HCT116 (cell line): ENCODE measurements at regions not wholly inside any gene's neighbourhood (a gene's known extent, or its start where the extent isn't known, plus 50 kb on each side); places are given as distances from the start of the nearest gene placed in this dataset.

Experiments
- EZH2 ChIP-seq: fragments of 200-600 bp; sonication (generic); IDR thresholded peaks from 2 replicates; pipeline ENCODE4 v1.6.1; 2017; ENCODE audit warnings: antibody characterized with exemption, mixed run types
- POLR2A ChIP-seq: IDR thresholded peaks from 2 replicates; pipeline ENCODE4 v1.7.0; 2011; ENCODE audit warnings: borderline replicate concordance; ENCODE audit not compliant: insufficient read depth, insufficient read length; ENCODE audit errors: extremely low read depth
- POLR2AphosphoS5 ChIP-seq: IDR thresholded peaks from 2 replicates; pipeline ENCODE4 v1.6.1; 2011; ENCODE audit warnings: mild to moderate bottlenecking, low read depth, low read length, moderate library complexity
- RAD21 ChIP-seq: IDR thresholded peaks from 2 replicates; pipeline ENCODE4 v1.6.1; 2012; ENCODE audit warnings: low read depth, mild to moderate bottlenecking
- REST ChIP-seq: IDR thresholded peaks from 2 replicates; pipeline ENCODE4 v1.6.1; 2012; ENCODE audit warnings: low read depth
- SIN3A ChIP-seq: IDR thresholded peaks from 2 replicates; pipeline ENCODE4 v1.6.1; 2012; ENCODE audit warnings: low read depth
- YY1 ChIP-seq: IDR thresholded peaks from 2 replicates; pipeline ENCODE4 v1.6.1; 2011; ENCODE audit warnings: low read length, low read depth, moderate library complexity, mild to moderate bottlenecking; ENCODE audit not compliant: insufficient replicate concordance; ENCODE audit errors: extremely low read depth
- ZNF274 ChIP-seq: fragments of 200-500 bp; sonication (Bioruptor generic); IDR thresholded peaks from 2 replicates; pipeline ENCODE4 v1.6.1; 2014; ENCODE audit warnings: mild to moderate bottlenecking, low read depth, low read length, inconsistent platforms
- TF ChIP-seq, protein P1 (sequence below), 3 experiments: fragments of 200-600 bp in 1 of 3; sonication (generic) in 1 of 3; IDR thresholded peaks in 2 of 3; conservative IDR thresholded peaks in 1 of 3; 2 replicates each; pipeline ENCODE4 v1.5.1; 2012 to 2017; ENCODE audit warnings: low read depth in 2 of 3, low read length in 2 of 3, antibody characterized with exemption in 1 of 3, borderline replicate concordance in 1 of 3, control low read depth in 1 of 3, mild to moderate bottlenecking in 1 of 3, mixed read lengths in 1 of 3, mixed run types in 1 of 3, moderate library complexity in 1 of 3; ENCODE audit not compliant: insufficient read depth in 1 of 3
- TF ChIP-seq, protein P2 (sequence below): IDR thresholded peaks from 2 replicates; pipeline ENCODE4 v1.6.1; 2012

- TF ChIP-seq, protein P1, sequence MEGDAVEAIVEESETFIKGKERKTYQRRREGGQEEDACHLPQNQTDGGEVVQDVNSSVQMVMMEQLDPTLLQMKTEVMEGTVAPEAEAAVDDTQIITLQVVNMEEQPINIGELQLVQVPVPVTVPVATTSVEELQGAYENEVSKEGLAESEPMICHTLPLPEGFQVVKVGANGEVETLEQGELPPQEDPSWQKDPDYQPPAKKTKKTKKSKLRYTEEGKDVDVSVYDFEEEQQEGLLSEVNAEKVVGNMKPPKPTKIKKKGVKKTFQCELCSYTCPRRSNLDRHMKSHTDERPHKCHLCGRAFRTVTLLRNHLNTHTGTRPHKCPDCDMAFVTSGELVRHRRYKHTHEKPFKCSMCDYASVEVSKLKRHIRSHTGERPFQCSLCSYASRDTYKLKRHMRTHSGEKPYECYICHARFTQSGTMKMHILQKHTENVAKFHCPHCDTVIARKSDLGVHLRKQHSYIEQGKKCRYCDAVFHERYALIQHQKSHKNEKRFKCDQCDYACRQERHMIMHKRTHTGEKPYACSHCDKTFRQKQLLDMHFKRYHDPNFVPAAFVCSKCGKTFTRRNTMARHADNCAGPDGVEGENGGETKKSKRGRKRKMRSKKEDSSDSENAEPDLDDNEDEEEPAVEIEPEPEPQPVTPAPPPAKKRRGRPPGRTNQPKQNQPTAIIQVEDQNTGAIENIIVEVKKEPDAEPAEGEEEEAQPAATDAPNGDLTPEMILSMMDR (IDR thresholded peaks at IDR 0.05 in 2 of 3, conservative IDR thresholded peaks at IDR 0.05 in 1 of 3; ENCODE audit: borderline replicate concordance in 1 of 3, insufficient read depth in 1 of 3, low read depth in 2 of 3, low read length in 2 of 3): no peak
- TF ChIP-seq SIN3A (no peak), YY1 (no peak), EZH2 (no peak), POLR2A (no peak), REST (no peak), POLR2AphosphoS5 (no peak), ZNF274 (no peak), RAD21 (no peak)
- TF ChIP-seq, protein P2, sequence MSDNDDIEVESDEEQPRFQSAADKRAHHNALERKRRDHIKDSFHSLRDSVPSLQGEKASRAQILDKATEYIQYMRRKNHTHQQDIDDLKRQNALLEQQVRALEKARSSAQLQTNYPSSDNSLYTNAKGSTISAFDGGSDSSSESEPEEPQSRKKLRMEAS: no peak
These were observed 62.6 kb upstream of the KITLG start for GRCh38 chr12:88642675-88643431.
